AG04450 (cell line): ENCODE measurements at regions not wholly inside any gene's neighbourhood (a gene's known extent, or its start where the extent isn't known, plus 50 kb on each side); places are given as distances from the start of the nearest gene placed in this dataset.

Experiments
- CTCF ChIA-PET: fragments of 300-600, 350-600 bp; formaldehyde crosslinking; extraction: SDS; loops from one replicate; lab custom pipeline; 2022; ENCODE audit warnings: antibody characterized with exemption, inconsistent platforms; lab: Charles Lee
- POLR2A ChIA-PET: fragments of 350-600 bp; formaldehyde crosslinking; extraction: SDS; loops from one replicate; lab custom pipeline; 2021; ENCODE audit warnings: antibody characterized with exemption, inconsistent platforms; lab: Yijun Ruan, JAX
- DNase-seq: peaks from one replicate; pipeline ENCODE4 v3.0.0-alpha.2; 2011; ENCODE audit warnings: low read depth, low spot score
- H3K27ac ChIP-seq: one replicate; pipeline ENCODE4 v1.5.1; 2012; ENCODE audit warnings: low read depth, low read length, control low read depth
- H3K27me3 ChIP-seq: one replicate; pipeline ENCODE4 v1.6.0; 2012; ENCODE audit warnings: low read length; ENCODE audit not compliant: control insufficient read depth, insufficient read depth
- H3K4me3 ChIP-seq: 2 replicates; pipeline ENCODE4 v1.5.1; 2011; ENCODE audit warnings: mild to moderate bottlenecking, low read depth, low read length, control low read depth
- H3K9me3 ChIP-seq: 2 replicates; pipeline ENCODE4 v1.5.1; 2012; ENCODE audit warnings: low read length; ENCODE audit not compliant: control insufficient read depth, insufficient read depth
- TF ChIP-seq, protein P1 (sequence below): IDR thresholded peaks from 2 replicates; pipeline ENCODE4 v1.5.1; 2011; ENCODE audit warnings: low read depth, low read length, control low read depth, inconsistent platforms

DNA sequence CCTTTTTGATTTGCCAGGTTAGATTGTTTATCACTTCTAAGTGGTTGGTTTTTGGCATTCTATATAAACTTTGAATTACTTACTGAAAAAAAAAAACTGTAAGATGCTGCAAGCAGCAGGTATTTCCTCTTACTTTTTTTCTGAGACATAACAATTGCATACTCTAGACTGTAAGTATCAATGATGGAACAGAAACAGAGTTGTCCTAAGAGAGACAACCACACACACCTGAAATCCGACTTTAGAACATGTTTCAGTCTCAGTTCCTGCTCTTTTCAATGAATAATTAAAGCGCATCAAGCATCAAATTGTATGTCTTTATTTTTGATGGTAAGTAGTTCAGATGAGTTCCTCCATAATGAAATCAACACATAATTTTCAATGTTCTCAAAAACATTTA, 105.3 kb upstream of the KHDRBS2 start:
- TF ChIP-seq, protein P1, sequence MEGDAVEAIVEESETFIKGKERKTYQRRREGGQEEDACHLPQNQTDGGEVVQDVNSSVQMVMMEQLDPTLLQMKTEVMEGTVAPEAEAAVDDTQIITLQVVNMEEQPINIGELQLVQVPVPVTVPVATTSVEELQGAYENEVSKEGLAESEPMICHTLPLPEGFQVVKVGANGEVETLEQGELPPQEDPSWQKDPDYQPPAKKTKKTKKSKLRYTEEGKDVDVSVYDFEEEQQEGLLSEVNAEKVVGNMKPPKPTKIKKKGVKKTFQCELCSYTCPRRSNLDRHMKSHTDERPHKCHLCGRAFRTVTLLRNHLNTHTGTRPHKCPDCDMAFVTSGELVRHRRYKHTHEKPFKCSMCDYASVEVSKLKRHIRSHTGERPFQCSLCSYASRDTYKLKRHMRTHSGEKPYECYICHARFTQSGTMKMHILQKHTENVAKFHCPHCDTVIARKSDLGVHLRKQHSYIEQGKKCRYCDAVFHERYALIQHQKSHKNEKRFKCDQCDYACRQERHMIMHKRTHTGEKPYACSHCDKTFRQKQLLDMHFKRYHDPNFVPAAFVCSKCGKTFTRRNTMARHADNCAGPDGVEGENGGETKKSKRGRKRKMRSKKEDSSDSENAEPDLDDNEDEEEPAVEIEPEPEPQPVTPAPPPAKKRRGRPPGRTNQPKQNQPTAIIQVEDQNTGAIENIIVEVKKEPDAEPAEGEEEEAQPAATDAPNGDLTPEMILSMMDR, result no peak
- CTCF ChIA-PET, result interaction anchor here (0.6 kb wide), 1 partner anchor 301 kb away, joined by 3 read pairs; no protein-coding TSS in a partner anchor
- H3K9me3 ChIP-seq, result peaks cover 3% of the 10 kb centered on the region; the same call in 1 of the 2 replicates
- POLR2A ChIA-PET, result no interaction called here
- DNase-seq, result no peak
- no peaks in the 10 kb centered on the region for H3K27me3 ChIP-seq
- no peak overlapping the region for H3K27ac ChIP-seq
- no peak overlapping the region for H3K4me3 ChIP-seq

DNA sequence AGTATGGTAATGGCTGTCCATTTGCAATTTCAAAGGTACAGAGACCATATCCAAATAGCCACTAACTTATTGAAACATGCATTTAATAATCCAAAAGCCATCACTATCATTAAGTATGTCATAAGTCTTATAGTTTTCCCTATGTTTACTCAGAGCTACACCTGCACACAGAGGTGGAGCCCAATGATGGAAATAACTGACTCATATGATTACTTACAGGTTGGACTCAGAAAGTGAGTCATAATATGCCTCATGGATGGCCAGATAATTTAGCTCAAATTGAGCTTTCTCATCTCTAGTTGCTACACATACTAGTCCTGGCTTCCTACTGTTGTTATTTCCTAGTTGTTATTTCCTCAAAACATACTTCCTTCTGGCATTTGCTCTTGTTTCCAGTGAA, 104.4 kb upstream of the KHDRBS2 start:
- TF ChIP-seq, protein P1, result no peak
- POLR2A ChIA-PET, result no interaction called here
- CTCF ChIA-PET, result no interaction called here
- H3K4me3 ChIP-seq, result no peak overlapping the region
- H3K27me3 ChIP-seq, result no peaks in the 10 kb centered on the region
- no peak for DNase-seq
- no peak overlapping the region for H3K27ac ChIP-seq
- H3K9me3 ChIP-seq, result peaks cover 3% of the 10 kb centered on the region; the same call in 1 of the 2 replicates

GRCh38 chr6:62371453-62372210, 85.6 kb upstream of the KHDRBS2 start:
- TF ChIP-seq, protein P1, result no peak
- CTCF ChIA-PET, result no interaction called here
- no peak for DNase-seq
- Histone ChIP-seq H3K27me3 (no peaks in the 10 kb centered on the region), H3K9me3 (peaks cover 2% of the 10 kb centered on the region), H3K4me3 (no peak overlapping the region), H3K27ac (no peak overlapping the region)
- POLR2A ChIA-PET, result no interaction called here

DNA sequence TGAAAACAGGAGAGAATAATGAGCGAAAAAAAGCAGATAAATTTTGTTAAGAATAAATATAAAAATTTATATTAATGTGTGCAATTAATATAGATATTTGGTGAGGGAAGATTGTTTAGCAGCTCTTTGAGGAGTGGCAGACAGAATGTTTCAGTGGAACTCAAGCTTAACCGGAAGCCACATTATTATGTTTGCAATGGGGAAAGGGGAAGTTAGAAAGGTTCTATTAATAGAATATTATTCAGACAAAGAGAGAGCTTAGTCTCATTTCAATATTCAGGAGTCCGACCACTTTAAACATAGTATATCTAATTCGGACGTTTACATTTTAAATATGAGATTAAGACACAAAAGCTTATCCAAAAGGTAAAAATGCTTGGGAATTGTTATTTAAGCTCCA, 81.6 kb upstream of the KHDRBS2 start:
- Histone ChIP-seq H3K9me3 (no peaks in the 10 kb centered on the region; the same call in 1 of the 2 replicates), H3K27me3 (no peaks in the 10 kb centered on the region), H3K4me3 (no peak overlapping the region), H3K27ac (no peak overlapping the region)
- ChIA-PET CTCF (no interaction called here), POLR2A (no interaction called here)
- DNase-seq, result no peak
- TF ChIP-seq, protein P1, result no peak

DNA sequence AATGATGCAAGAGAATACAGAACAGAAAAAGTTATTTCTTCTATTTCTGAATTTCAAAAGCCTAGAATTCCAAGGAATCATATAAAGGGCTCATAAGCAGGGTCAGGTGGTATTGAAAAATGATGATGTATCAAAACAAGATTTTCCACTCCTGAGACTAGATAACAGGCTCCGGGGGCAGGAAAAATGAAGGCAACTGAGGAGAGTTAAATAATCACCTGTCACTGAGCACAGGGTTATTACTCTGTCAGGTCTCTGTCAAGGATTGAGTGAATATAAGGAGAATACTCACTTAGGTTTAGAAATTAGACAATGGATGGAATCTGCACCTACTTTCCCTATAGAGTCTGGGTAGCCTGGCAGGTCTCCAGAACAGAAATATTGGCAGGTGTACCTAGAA, 76.1 kb upstream of the KHDRBS2 start:
- no peak overlapping the region for H3K27ac ChIP-seq
- CTCF ChIA-PET, result no interaction called here
- H3K9me3 ChIP-seq, result no peaks in the 10 kb centered on the region
- DNase-seq, result no peak
- H3K27me3 ChIP-seq, result no peaks in the 10 kb centered on the region
- POLR2A ChIA-PET, result no interaction called here
- TF ChIP-seq, protein P1, result no peak
- no peak overlapping the region for H3K4me3 ChIP-seq
